Neural cell (in vitro differentiated cells): ENCODE measurements at regions not wholly inside any gene's neighbourhood (a gene's known extent, or its start where the extent isn't known, plus 50 kb on each side); places are given as distances from the start of the nearest gene placed in this dataset.

Source experiments
- H2AFZ ChIP-seq: fragments of 200-600, 300-800 bp; sonication (generic), shearing (Covaris generic); 2 replicates; pipeline ENCODE4 v1.6.0; 2014; ENCODE audit warnings: low read depth, mild to moderate bottlenecking, antibody characterized with exemption, low read length, moderate library complexity
- H3F3A ChIP-seq: fragments of 200-600 bp; shearing (Covaris generic); 2 replicates; pipeline ENCODE4 v1.6.1; 2016; ENCODE audit warnings: mild to moderate bottlenecking, moderate library complexity, mixed read lengths, antibody characterized with exemption, low read length; ENCODE audit not compliant: insufficient read depth, poor library complexity, severe bottlenecking
- H3K27ac ChIP-seq: fragments of 200-600, 300-800 bp; sonication (generic), shearing (Covaris generic); 2 replicates; pipeline ENCODE4 v1.5.1; 2014; ENCODE audit warnings: mild to moderate bottlenecking, low read length, moderate library complexity
- H3K27me3 ChIP-seq: fragments of 300-800, 200-600 bp; sonication (generic), shearing (Covaris generic); 2 replicates; pipeline ENCODE4 v1.6.0; 2014; ENCODE audit warnings: mild to moderate bottlenecking, low read depth, low read length, moderate library complexity; ENCODE audit not compliant: insufficient read depth
- H3K36me3 ChIP-seq: fragments of 300-800, 200-600 bp; sonication (generic), shearing (Covaris generic); 2 replicates; pipeline ENCODE4 v1.5.1; 2014; ENCODE audit warnings: mild to moderate bottlenecking, antibody characterized with exemption, low read length, moderate library complexity; ENCODE audit not compliant: insufficient read depth
- H3K4me2 ChIP-seq: fragments of 300-800, 200-600 bp; sonication (generic), shearing (Covaris generic); 2 replicates; pipeline ENCODE4 v1.6.0; 2014; ENCODE audit warnings: mild to moderate bottlenecking, low read length
- H3K4me3 ChIP-seq: fragments of 300-800, 200-600 bp; sonication (generic), shearing (Covaris generic); 2 replicates; pipeline ENCODE4 v1.5.1; 2014; ENCODE audit warnings: mild to moderate bottlenecking, low read length, moderate library complexity
- H3K79me2 ChIP-seq: fragments of 200-600 bp; shearing (Covaris generic); replicated peaks from 2 replicates; pipeline ENCODE4 v1.6.0; 2014; ENCODE audit warnings: mild to moderate bottlenecking, low read length, moderate library complexity; ENCODE audit not compliant: insufficient read depth
- H3K9ac ChIP-seq: fragments of 300-800, 200-600 bp; sonication (generic), shearing (Covaris generic); 2 replicates; pipeline ENCODE4 v1.6.1; 2016; ENCODE audit warnings: mild to moderate bottlenecking, low read length, mixed read lengths
- H3K9me2 ChIP-seq: fragments of 200-600 bp; shearing (Covaris generic); 2 replicates; pipeline ENCODE4 v1.6.1; 2016; ENCODE audit warnings: mild to moderate bottlenecking, low read length, mixed read lengths; ENCODE audit not compliant: insufficient read depth
- H3K9me3 ChIP-seq: fragments of 200-600, 300-800 bp; sonication (generic), shearing (Covaris generic); 2 replicates; pipeline ENCODE4 v1.6.1; 2016; ENCODE audit warnings: mild to moderate bottlenecking, mixed run types, low read length, moderate library complexity, mixed read lengths
- H4K20me1 ChIP-seq: fragments of 200-600 bp; shearing (Covaris generic); 2 replicates; pipeline ENCODE4 v1.6.1; 2016; ENCODE audit warnings: mild to moderate bottlenecking, mixed run types; ENCODE audit not compliant: insufficient read depth
- CTCF ChIP-seq: fragments of 450-650 bp; IDR thresholded peaks from 2 replicates; pipeline ENCODE4 v1.5.1; 2014; ENCODE audit warnings: antibody characterized with exemption, mild to moderate bottlenecking, moderate library complexity; ENCODE audit not compliant: poor library complexity, severe bottlenecking
- EP300 ChIP-seq: fragments of 450-650 bp; conservative IDR thresholded peaks from 2 replicates; pipeline ENCODE4 v1.6.1; 2014; ENCODE audit warnings: antibody characterized with exemption, mild to moderate bottlenecking, moderate library complexity; ENCODE audit not compliant: poor library complexity, severe bottlenecking
- EZH2 ChIP-seq: fragments of 200-600, 300-800 bp; shearing (Covaris generic), sonication (generic); IDR thresholded peaks from 2 replicates; pipeline ENCODE4 v1.6.1; 2014; ENCODE audit warnings: antibody characterized with exemption, low read length, borderline replicate concordance, mild to moderate bottlenecking; ENCODE audit not compliant: insufficient read depth, poor library complexity, severe bottlenecking
- MXI1 ChIP-seq: fragments of 450-650 bp; conservative IDR thresholded peaks from 2 replicates; pipeline ENCODE4 v1.6.1; 2014; ENCODE audit warnings: antibody characterized with exemption, mild to moderate bottlenecking; ENCODE audit not compliant: poor library complexity, severe bottlenecking
- POLR2AphosphoS5 ChIP-seq: IDR thresholded peaks from 2 replicates; pipeline ENCODE4 v1.6.1; 2012
- RAD21 ChIP-seq: fragments of 450-650 bp; conservative IDR thresholded peaks from 2 replicates; pipeline ENCODE4 v1.6.1; 2014; ENCODE audit warnings: antibody characterized with exemption, mild to moderate bottlenecking, moderate library complexity
- SMC3 ChIP-seq: fragments of 450-650 bp; conservative IDR thresholded peaks from 2 replicates; pipeline ENCODE4 v1.6.1; 2014; ENCODE audit warnings: antibody characterized with exemption, mild to moderate bottlenecking, moderate library complexity; ENCODE audit not compliant: poor library complexity
- TAF1 ChIP-seq: IDR thresholded peaks from 2 replicates; pipeline ENCODE4 v1.6.1; 2012; ENCODE audit warnings: low read depth
- TF ChIP-seq, protein P1 (sequence below): IDR thresholded peaks from 2 replicates; pipeline ENCODE4 v1.6.1; 2012; ENCODE audit warnings: borderline replicate concordance

GRCh38 chr10:46222364-46222935 is 64.3 kb upstream of the ANTXRL start:
- H3K9ac ChIP-seq, result no peak overlapping the region
- no peaks in the 10 kb centered on the region for H3K9me2 ChIP-seq
- no peaks in the 10 kb centered on the region for H3K36me3 ChIP-seq
- H3F3A ChIP-seq, result no peaks in the 10 kb centered on the region
- no peak overlapping the region for H3K27ac ChIP-seq
- no peaks in the 10 kb centered on the region for H3K79me2 ChIP-seq
- H4K20me1 ChIP-seq, result no peaks in the 10 kb centered on the region
- H2AFZ ChIP-seq, result no peak overlapping the region
- no peak overlapping the region for H3K4me2 ChIP-seq
- H3K27me3 ChIP-seq, result no peaks in the 10 kb centered on the region
- TF ChIP-seq MXI1 (no peak), CTCF (no peak)
- no peaks in the 10 kb centered on the region for H3K9me3 ChIP-seq
- no peak overlapping the region for H3K4me3 ChIP-seq

DNA sequence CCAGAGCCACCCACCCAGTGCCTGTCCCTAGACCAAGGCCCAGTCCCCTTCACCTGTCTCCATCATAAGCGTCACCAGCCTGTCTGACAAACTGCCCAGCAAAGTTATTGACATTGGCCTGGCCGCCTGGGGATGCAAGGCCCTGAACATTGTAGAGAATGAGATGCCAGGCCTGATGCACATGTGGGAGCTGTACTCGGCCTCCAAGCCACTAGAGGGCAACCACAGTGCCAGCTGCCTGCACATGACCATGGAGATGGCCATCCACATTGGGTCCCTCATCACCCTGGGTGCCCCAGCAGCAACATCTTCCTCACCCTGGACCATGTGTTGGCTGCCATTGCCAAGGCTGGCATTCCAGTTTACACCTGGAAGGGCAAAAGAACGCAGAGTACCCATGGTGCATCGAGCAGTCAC is 63.7 kb upstream of the ANTXRL start:
- Histone ChIP-seq H3K9me3 (no peaks in the 10 kb centered on the region), H3K9me2 (no peaks in the 10 kb centered on the region), H3K79me2 (no peaks in the 10 kb centered on the region), H3K9ac (no peak overlapping the region), H3K4me3 (no peak overlapping the region), H4K20me1 (no peaks in the 10 kb centered on the region), H3K4me2 (no peak overlapping the region), H3K27me3 (no peaks in the 10 kb centered on the region), H3K27ac (no peak overlapping the region), H3K36me3 (no peaks in the 10 kb centered on the region), H2AFZ (no peak overlapping the region), H3F3A (no peaks in the 10 kb centered on the region)
- TF ChIP-seq EP300, result no peak
- TF ChIP-seq, protein P1, sequence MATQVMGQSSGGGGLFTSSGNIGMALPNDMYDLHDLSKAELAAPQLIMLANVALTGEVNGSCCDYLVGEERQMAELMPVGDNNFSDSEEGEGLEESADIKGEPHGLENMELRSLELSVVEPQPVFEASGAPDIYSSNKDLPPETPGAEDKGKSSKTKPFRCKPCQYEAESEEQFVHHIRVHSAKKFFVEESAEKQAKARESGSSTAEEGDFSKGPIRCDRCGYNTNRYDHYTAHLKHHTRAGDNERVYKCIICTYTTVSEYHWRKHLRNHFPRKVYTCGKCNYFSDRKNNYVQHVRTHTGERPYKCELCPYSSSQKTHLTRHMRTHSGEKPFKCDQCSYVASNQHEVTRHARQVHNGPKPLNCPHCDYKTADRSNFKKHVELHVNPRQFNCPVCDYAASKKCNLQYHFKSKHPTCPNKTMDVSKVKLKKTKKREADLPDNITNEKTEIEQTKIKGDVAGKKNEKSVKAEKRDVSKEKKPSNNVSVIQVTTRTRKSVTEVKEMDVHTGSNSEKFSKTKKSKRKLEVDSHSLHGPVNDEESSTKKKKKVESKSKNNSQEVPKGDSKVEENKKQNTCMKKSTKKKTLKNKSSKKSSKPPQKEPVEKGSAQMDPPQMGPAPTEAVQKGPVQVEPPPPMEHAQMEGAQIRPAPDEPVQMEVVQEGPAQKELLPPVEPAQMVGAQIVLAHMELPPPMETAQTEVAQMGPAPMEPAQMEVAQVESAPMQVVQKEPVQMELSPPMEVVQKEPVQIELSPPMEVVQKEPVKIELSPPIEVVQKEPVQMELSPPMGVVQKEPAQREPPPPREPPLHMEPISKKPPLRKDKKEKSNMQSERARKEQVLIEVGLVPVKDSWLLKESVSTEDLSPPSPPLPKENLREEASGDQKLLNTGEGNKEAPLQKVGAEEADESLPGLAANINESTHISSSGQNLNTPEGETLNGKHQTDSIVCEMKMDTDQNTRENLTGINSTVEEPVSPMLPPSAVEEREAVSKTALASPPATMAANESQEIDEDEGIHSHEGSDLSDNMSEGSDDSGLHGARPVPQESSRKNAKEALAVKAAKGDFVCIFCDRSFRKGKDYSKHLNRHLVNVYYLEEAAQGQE, result no peak
- no peak for TF ChIP-seq RAD21
- no peak for TF ChIP-seq CTCF
- TF ChIP-seq SMC3, result no peak
- no peak for TF ChIP-seq EZH2
- TF ChIP-seq MXI1, result no peak
- no peak for TF ChIP-seq POLR2AphosphoS5
- no peak for TF ChIP-seq TAF1
